Sigmoid colon (tissue), 6 donors: ENCODE measurements at regions not wholly inside any gene's neighbourhood (a gene's known extent, or its start where the extent isn't known, plus 50 kb on each side); places are given as distances from the start of the nearest gene placed in this dataset.

ENCODE experiments used
- DNase-seq: peaks from one replicate; pipeline ENCODE4 v3.0.0-alpha.2; 2019
- H3K27ac ChIP-seq, 4 donors: fragments of 200-600 bp; sonication (generic); one replicate each; pipeline ENCODE4 v1.5.1; 2016 to 2019; ENCODE audit warnings: mild to moderate bottlenecking in 1 of 4
- H3K27me3 ChIP-seq, 3 donors: fragments of 200-600 bp; sonication (generic); one replicate each; pipeline ENCODE4 v1.5.1; 2019; ENCODE audit warnings: mild to moderate bottlenecking in 1 of 3
- H3K36me3 ChIP-seq, 4 donors: fragments of 200-600 bp; sonication (generic); one replicate each; pipeline ENCODE4 v1.5.1; 2016 to 2019
- H3K4me1 ChIP-seq, 4 donors: fragments of 200-600 bp; sonication (generic); one replicate each; pipeline ENCODE4 v1.5.1; 2017 to 2019
- H3K4me3 ChIP-seq, 4 donors: fragments of 200-600 bp; sonication (generic); one replicate each; pipeline ENCODE4 v1.5.1; 2017 to 2019; ENCODE audit warnings: mild to moderate bottlenecking in 2 of 4, moderate library complexity in 1 of 4
- H3K9me3 ChIP-seq, 4 donors: fragments of 200-600 bp in 3 of 4; sonication (generic) in 3 of 4; one replicate each; pipeline versions ENCODE4 v1.5.1 to v1.6.1; 2013 to 2019
- EP300 ChIP-seq, 4 donors: sonication (generic); formaldehyde crosslinking; IDR thresholded peaks; one replicate each; pipeline ENCODE4 v1.6.1; 2017; ENCODE audit warnings: antibody characterized with exemption in 4 of 4
- POLR2A ChIP-seq, 2 donors: fragments of 450-650 bp; IDR thresholded peaks; one replicate each; pipeline ENCODE4 v1.6.1; 2016; ENCODE audit warnings: antibody characterized with exemption in 2 of 2, mild to moderate bottlenecking in 2 of 2, moderate library complexity in 2 of 2
- POLR2AphosphoS5 ChIP-seq, 4 donors: sonication (generic); formaldehyde crosslinking; IDR thresholded peaks; one replicate each; pipeline ENCODE4 v1.6.1; 2017; ENCODE audit warnings: antibody characterized with exemption in 4 of 4
- WGBS, 2 donors: extraction: QIAGEN DNeasy Blood & Tissue Kit; methylation state at CpG; one replicate each; pipeline ENCODE4 v1.1.7; 2013; 5-methylcytosine and 5-hydroxymethylcytosine counted together
- intact Hi-C: fragments of 100-400 bp; cut with DNase I; formaldehyde crosslinking; loops from one replicate; pipeline ENCODE4 v1.15.1; 2023
- TF ChIP-seq, protein P1 (sequence below), 4 experiments: fragments of 450-650 bp in 3 of 4; fragments of 200-600 bp in 1 of 4; IDR thresholded peaks; one replicate each; pipeline ENCODE4 v1.5.1; 2016 to 2019; ENCODE audit warnings: antibody characterized with exemption in 4 of 4, mild to moderate bottlenecking in 3 of 4, moderate library complexity in 2 of 4
- donor health status: healthy with polysubstance abuse.
- donor health status: healthy.

DNA sequence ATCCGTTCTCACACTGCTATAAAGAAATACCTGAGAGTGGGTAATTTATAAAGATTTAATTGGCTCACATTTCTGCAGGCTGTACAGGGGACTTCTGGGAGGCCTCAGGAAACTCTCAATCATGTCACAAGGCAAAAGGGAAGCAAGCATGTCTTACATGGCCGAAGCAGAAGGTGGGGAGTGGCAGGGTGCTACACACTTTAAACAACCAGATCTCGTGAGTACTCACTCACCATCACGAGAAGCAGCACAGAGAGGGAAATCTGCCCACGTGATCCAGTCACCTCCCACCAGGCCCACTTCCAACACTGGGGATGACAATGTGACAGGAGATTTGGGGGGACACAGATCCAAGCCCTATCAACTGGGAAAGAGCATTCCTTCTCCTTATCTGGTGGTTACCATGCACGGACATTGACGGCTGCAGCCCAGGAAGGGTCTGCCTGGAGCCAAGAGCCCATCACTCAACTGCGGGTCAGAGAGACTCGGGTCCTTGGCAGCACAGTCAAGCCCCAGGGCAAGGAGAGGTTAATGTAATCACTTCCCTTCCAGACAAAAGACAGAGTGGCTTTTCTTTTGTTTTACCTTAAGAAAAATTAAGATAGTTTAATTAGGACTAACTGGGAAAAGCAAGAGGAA lies 112.3 kb upstream of the CST7 start:
- no peak for TF ChIP-seq EP300 (IDR thresholded peaks at IDR 0.05)
- TF ChIP-seq, protein P1, sequence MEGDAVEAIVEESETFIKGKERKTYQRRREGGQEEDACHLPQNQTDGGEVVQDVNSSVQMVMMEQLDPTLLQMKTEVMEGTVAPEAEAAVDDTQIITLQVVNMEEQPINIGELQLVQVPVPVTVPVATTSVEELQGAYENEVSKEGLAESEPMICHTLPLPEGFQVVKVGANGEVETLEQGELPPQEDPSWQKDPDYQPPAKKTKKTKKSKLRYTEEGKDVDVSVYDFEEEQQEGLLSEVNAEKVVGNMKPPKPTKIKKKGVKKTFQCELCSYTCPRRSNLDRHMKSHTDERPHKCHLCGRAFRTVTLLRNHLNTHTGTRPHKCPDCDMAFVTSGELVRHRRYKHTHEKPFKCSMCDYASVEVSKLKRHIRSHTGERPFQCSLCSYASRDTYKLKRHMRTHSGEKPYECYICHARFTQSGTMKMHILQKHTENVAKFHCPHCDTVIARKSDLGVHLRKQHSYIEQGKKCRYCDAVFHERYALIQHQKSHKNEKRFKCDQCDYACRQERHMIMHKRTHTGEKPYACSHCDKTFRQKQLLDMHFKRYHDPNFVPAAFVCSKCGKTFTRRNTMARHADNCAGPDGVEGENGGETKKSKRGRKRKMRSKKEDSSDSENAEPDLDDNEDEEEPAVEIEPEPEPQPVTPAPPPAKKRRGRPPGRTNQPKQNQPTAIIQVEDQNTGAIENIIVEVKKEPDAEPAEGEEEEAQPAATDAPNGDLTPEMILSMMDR (IDR thresholded peaks at IDR 0.05), result no peak
- no peak for TF ChIP-seq POLR2AphosphoS5 (IDR thresholded peaks at IDR 0.05)
- no peak for TF ChIP-seq POLR2A (IDR thresholded peaks at IDR 0.05)
- Histone ChIP-seq H3K36me3 (no peaks in the 10 kb centered on the region), H3K9me3 (no peaks in the 10 kb centered on the region), H3K27me3 (no peaks in the 10 kb centered on the region), H3K27ac (no peak overlapping the region), H3K4me1 (no peaks in the 10 kb centered on the region), H3K4me3 (no peak overlapping the region)
- 72 to 76% methylated on average over 9 of the region's 9 CpGs for WGBS, 2 donors
- intact Hi-C loops, result no loop called here
- DNase-seq, result no peak

DNA sequence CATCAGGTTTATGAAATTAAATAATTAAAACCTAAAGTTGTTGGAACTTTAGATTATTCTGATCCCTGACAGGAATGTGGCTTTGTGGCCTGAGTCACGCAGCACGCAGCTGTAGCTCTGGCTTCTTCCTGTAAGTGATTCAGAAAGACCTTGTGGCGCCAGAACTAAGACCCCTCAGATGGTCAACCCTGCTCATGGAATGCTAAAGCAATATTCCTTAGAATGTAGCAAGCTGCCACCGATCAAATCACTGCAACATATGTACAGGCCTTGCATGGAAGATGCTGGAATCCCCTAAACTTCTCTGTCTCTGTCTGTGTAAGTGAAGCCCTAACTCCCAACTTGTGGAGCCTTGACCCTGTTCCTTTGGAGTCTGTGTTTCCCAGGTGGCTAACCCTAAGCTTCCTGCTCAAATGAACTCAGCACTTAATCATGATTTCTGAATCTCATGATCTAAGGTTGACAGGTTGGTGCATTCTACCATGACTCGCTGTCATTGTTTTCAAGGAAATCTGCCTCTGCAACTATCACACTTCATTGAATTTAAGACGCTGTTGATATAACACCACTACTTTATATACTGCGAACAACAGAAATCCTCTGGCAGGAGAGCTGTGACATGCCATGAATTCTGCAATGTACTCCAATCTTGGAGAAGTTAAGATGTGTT lies 111.2 kb upstream of the CST7 start:
- WGBS, 2 donors, result 90 to 91% methylated on average over 7 of the region's 7 CpGs
- intact Hi-C loops, result no loop called here
- Histone ChIP-seq H3K4me1 (no peaks in the 10 kb centered on the region), H3K27me3 (no peaks in the 10 kb centered on the region), H3K4me3 (no peak overlapping the region), H3K36me3 (no peaks in the 10 kb centered on the region), H3K9me3 (no peaks in the 10 kb centered on the region), H3K27ac (no peak overlapping the region)
- TF ChIP-seq POLR2A (IDR thresholded peaks at IDR 0.05) (no peak), POLR2AphosphoS5 (IDR thresholded peaks at IDR 0.05) (no peak), EP300 (IDR thresholded peaks at IDR 0.05) (no peak)
- DNase-seq, result no peak

DNA sequence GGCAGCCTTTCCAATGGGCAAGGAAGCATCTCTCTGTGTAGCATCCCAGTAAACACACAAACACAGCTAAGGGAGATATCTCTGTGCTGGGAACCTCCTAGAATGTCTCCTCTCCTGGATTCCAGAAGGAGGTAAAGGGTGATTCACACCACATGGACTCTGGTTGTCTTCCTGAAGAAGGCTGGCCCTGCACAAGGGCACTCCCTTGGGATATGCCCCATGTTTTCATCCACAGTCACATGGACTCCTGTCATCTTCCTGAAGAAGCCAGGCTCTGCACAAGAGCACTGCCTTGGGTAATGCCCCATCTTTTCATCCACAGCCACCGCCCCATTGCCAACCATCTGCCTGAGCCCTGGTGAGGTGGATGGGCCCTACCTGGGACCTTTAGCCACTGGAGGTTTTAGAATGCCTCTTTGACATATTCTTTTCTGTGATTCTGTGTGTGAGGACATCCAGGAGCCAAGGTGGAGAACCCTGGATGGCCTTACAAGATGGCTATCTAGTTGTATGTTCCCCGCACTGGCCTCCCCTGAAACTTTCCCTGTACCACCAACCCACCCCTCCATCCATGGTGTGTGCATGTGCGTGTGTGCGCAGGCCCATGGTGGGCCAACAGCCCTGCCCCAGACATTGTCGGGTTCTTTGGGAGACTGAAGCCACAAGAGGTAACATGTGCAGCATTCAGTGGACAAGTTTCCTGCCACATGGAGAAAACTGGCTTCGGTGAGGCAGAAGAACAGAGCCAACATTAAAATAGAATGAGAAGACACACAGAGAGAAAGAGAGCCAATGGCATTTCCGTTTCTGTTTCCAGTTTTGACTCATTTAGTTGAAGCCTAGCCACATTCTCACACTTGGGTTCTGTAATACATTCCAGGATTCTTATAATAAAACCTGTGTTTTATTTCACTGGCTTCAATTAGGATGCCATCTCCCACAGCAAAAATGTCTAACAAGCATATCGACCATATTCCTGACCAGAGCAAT lies 110.2 kb upstream of the CST7 start:
- H3K27ac ChIP-seq, result no peak overlapping the region
- no peak overlapping the region for H3K4me3 ChIP-seq
- WGBS, 2 donors, result 89 to 90% methylated on average over 8 of the region's 8 CpGs
- no peak for DNase-seq
- intact Hi-C loops, result no loop called here
- H3K27me3 ChIP-seq, result no peaks in the 10 kb centered on the region
- no peaks in the 10 kb centered on the region for H3K9me3 ChIP-seq
- H3K36me3 ChIP-seq, result no peaks in the 10 kb centered on the region
- H3K4me1 ChIP-seq, result no peaks in the 10 kb centered on the region
- TF ChIP-seq POLR2A (IDR thresholded peaks at IDR 0.05) (no peak), POLR2AphosphoS5 (IDR thresholded peaks at IDR 0.05) (no peak), EP300 (IDR thresholded peaks at IDR 0.05) (no peak)
- TF ChIP-seq, protein P1 (IDR thresholded peaks at IDR 0.05), result no peak

DNA sequence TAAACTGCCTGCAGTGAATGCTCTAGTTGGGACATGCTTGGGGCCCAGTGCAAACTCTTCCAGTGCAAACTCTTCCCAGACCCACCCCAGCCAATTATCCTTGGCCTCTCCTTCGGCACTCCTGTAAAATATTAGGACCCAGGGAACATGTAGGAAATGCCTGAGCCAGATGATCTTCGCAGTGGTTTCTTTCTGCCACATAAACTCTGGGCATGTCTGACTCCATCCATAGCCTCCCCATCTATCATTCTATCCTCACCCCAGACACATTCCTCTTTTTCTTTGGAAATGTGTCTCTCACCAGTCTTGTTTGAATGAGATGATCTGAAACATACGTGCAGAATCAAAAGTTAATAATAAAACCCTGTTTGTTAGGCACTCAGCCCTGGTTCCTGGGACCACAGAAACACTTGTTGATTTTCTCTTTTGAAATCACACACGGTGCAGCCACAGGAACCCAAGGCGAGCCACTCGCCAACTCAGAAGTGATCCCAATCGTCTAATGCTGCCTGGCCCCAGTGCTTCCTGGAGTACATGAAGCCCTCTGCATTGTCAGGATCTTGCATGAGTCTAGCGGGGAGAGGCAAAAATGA lies 108.9 kb upstream of the CST7 start:
- intact Hi-C loops, result no loop called here
- H3K4me1 ChIP-seq, result no peaks in the 10 kb centered on the region
- H3K27ac ChIP-seq, result no peak overlapping the region
- no peak for DNase-seq
- no peaks in the 10 kb centered on the region for H3K9me3 ChIP-seq
- no peaks in the 10 kb centered on the region for H3K27me3 ChIP-seq
- WGBS, 2 donors, result 57 to 67% methylated on average over 8 of the region's 8 CpGs
- no peaks in the 10 kb centered on the region for H3K36me3 ChIP-seq
- TF ChIP-seq POLR2A (IDR thresholded peaks at IDR 0.05) (no peak), EP300 (IDR thresholded peaks at IDR 0.05) (no peak), POLR2AphosphoS5 (IDR thresholded peaks at IDR 0.05) (no peak)
- TF ChIP-seq, protein P1 (IDR thresholded peaks at IDR 0.05), result no peak
- no peak overlapping the region for H3K4me3 ChIP-seq
